K562 (cell line): ENCODE measurements at regions not wholly inside any gene's neighbourhood (a gene's known extent, or its start where the extent isn't known, plus 50 kb on each side); places are given as distances from the start of the nearest gene placed in this dataset.

Source experiments
- ATF6 ChIP-seq: sonication (generic); formaldehyde crosslinking; IDR thresholded peaks from 2 replicates; pipeline ENCODE4 v1.4.0; 2020; ENCODE audit warnings: mild to moderate bottlenecking, missing genetic modification reagents
- CLOCK ChIP-seq: fragments of 250-450 bp; sonication (Bioruptor Pico); IDR thresholded peaks from 2 replicates; pipeline ENCODE4 v1.4.0; 2020; ENCODE audit warnings: mild to moderate bottlenecking, moderate library complexity, borderline replicate concordance
- DPF2 ChIP-seq: fragments of 450-650 bp; IDR thresholded peaks from 2 replicates; pipeline ENCODE4 v1.6.1; 2016
- FOXA3 ChIP-seq, 2 experiments: fragments of 450-650 bp in 1 of 2; sonication (generic) in 1 of 2; formaldehyde crosslinking; IDR thresholded peaks in 1 of 2; conservative IDR thresholded peaks in 1 of 2; 2 replicates each; pipeline versions ENCODE4 v1.4.0 to v1.8.0; 2020 to 2022; ENCODE audit warnings: mild to moderate bottlenecking in 2 of 2, missing genetic modification reagents in 1 of 2
- HOMEZ ChIP-seq: fragments of 250-450 bp; sonication (Bioruptor Pico); IDR thresholded peaks from 2 replicates; pipeline ENCODE4 v1.4.0; 2020; ENCODE audit warnings: mild to moderate bottlenecking, moderate library complexity
- KLF10 ChIP-seq: fragments of 250-450 bp; sonication (Bioruptor Pico); IDR thresholded peaks from 2 replicates; pipeline ENCODE4 v1.6.1; 2021; ENCODE audit warnings: matching md5 sums
- MIER1 ChIP-seq: fragments of 450-650 bp; IDR thresholded peaks from 2 replicates; pipeline ENCODE4 v1.6.1; 2016; ENCODE audit warnings: antibody characterized with exemption, mild to moderate bottlenecking, low read depth
- NONO ChIP-seq, 2 experiments: fragments of 200-400 bp in 1 of 2; fragments of 450-650 bp in 1 of 2; formaldehyde crosslinking in 1 of 2; IDR thresholded peaks; 2 replicates each; pipeline ENCODE4 v1.6.1; 2017; ENCODE audit warnings: low read depth in 2 of 2, mild to moderate bottlenecking in 2 of 2, moderate library complexity in 2 of 2, low read length in 1 of 2
- PML ChIP-seq: IDR thresholded peaks from 2 replicates; pipeline ENCODE4 v1.6.1; 2012; ENCODE audit warnings: low read length, inconsistent platforms
- POU5F1 ChIP-seq: fragments of 150-350 bp; IDR thresholded peaks from 2 replicates; pipeline ENCODE4 v1.6.1; 2014; ENCODE audit warnings: borderline replicate concordance, low read length, low read depth, mild to moderate bottlenecking; ENCODE audit not compliant: partially characterized antibody
- SIX5 ChIP-seq, 2 experiments: IDR thresholded peaks; 2 replicates each; pipeline ENCODE4 v1.6.1; 2011; ENCODE audit warnings: low read length in 2 of 2, borderline replicate concordance in 1 of 2, low read depth in 1 of 2, mild to moderate bottlenecking in 1 of 2, moderate library complexity in 1 of 2; ENCODE audit not compliant: insufficient read depth in 1 of 2
- SREBF2 ChIP-seq: sonication (generic); formaldehyde crosslinking; IDR thresholded peaks from 2 replicates; pipeline ENCODE4 v1.4.0; 2020; ENCODE audit warnings: mild to moderate bottlenecking, missing genetic modification reagents
- TF ChIP-seq, protein P1 (sequence below): sonication (generic); formaldehyde crosslinking; IDR thresholded peaks from 2 replicates; pipeline ENCODE4 v1.8.1; 2023; ENCODE audit warnings: missing genetic modification reagents, mild to moderate bottlenecking, borderline replicate concordance

- TF ChIP-seq HOMEZ (CRISPR knock-in tag) (no peak), MIER1 (no peak), FOXA3 (CRISPR knock-in tag; conservative IDR thresholded peaks at IDR 0.05 in 1 of 2, IDR thresholded peaks at IDR 0.05 in 1 of 2) (0 out of 4 replicates have a peak, but pooled peaks of 1 of the 2 experiments have one; percentile 8), ATF6 (no peak), NONO (IDR thresholded peaks at IDR 0.05; ENCODE audit: low read depth in 2 of 2, low read length in 1 of 2) (no peak), SREBF2 (CRISPR knock-in tag) (no peak), SIX5 (IDR thresholded peaks at IDR 0.05; ENCODE audit: borderline replicate concordance in 1 of 2, insufficient read depth in 1 of 2, low read depth in 1 of 2, low read length in 2 of 2) (no peak), DPF2 (no peak), PML (no peak), CLOCK (CRISPR knock-in tag) (no peak), POU5F1 (no peak), KLF10 (no peak)
- TF ChIP-seq, protein P1, sequence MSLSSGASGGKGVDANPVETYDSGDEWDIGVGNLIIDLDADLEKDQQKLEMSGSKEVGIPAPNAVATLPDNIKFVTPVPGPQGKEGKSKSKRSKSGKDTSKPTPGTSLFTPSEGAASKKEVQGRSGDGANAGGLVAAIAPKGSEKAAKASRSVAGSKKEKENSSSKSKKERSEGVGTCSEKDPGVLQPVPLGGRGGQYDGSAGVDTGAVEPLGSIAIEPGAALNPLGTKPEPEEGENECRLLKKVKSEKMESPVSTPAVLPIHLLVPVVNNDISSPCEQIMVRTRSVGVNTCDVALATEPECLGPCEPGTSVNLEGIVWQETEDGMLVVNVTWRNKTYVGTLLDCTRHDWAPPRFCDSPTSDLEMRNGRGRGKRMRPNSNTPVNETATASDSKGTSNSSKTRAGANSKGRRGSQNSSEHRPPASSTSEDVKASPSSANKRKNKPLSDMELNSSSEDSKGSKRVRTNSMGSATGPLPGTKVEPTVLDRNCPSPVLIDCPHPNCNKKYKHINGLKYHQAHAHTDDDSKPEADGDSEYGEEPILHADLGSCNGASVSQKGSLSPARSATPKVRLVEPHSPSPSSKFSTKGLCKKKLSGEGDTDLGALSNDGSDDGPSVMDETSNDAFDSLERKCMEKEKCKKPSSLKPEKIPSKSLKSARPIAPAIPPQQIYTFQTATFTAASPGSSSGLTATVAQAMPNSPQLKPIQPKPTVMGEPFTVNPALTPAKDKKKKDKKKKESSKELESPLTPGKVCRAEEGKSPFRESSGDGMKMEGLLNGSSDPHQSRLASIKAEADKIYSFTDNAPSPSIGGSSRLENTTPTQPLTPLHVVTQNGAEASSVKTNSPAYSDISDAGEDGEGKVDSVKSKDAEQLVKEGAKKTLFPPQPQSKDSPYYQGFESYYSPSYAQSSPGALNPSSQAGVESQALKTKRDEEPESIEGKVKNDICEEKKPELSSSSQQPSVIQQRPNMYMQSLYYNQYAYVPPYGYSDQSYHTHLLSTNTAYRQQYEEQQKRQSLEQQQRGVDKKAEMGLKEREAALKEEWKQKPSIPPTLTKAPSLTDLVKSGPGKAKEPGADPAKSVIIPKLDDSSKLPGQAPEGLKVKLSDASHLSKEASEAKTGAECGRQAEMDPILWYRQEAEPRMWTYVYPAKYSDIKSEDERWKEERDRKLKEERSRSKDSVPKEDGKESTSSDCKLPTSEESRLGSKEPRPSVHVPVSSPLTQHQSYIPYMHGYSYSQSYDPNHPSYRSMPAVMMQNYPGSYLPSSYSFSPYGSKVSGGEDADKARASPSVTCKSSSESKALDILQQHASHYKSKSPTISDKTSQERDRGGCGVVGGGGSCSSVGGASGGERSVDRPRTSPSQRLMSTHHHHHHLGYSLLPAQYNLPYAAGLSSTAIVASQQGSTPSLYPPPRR (CRISPR knock-in tag): no peak
Measured at GRCh38 chr12:110992909-110993308, 72.5 kb upstream of the MYL2 start (continued).
